ENCODE measurements at regions not wholly inside any gene's neighbourhood (a gene's known extent, or its start where the extent isn't known, plus 50 kb on each side); places are given as distances from the start of the nearest gene placed in this dataset.

DNA sequence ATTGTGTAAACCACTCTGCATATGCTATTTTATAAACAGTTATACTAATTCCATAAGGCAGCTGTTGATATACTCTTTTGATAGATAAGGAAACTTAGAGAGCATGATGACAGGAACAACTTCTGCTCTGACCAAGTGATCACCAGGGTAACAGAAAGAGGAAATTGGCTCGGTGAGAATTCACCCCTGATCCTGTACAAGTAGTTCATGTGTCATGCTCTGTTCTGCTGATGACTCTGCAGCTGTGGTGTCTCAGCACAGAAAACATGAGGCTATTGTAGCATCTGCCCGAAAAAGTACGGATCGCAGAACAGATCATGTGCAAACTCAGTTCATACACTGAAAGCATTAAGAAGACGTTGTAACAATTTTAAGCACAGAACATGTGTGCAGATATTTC, 345.0 kb downstream of the LRIG3 start:
- no peaks in the 10 kb centered on the region for H3F3A ChIP-seq (ENCODE audit: insufficient read depth, low read length)
- no peak overlapping the region for H3K9ac ChIP-seq (ENCODE audit: low read length)
- H3K36me3 ChIP-seq (ENCODE audit: insufficient read depth, low read length) = no peaks in the 10 kb centered on the region
- no peak overlapping the region for H2AFZ ChIP-seq (ENCODE audit: low read length)
- no peak overlapping the region for H3K4me2 ChIP-seq (ENCODE audit: low read length)
- no peak for TF ChIP-seq EZH2 (IDR thresholded peaks at IDR 0.05; ENCODE audit: borderline replicate concordance, low read length)
- TF ChIP-seq, protein P1, sequence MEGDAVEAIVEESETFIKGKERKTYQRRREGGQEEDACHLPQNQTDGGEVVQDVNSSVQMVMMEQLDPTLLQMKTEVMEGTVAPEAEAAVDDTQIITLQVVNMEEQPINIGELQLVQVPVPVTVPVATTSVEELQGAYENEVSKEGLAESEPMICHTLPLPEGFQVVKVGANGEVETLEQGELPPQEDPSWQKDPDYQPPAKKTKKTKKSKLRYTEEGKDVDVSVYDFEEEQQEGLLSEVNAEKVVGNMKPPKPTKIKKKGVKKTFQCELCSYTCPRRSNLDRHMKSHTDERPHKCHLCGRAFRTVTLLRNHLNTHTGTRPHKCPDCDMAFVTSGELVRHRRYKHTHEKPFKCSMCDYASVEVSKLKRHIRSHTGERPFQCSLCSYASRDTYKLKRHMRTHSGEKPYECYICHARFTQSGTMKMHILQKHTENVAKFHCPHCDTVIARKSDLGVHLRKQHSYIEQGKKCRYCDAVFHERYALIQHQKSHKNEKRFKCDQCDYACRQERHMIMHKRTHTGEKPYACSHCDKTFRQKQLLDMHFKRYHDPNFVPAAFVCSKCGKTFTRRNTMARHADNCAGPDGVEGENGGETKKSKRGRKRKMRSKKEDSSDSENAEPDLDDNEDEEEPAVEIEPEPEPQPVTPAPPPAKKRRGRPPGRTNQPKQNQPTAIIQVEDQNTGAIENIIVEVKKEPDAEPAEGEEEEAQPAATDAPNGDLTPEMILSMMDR (IDR thresholded peaks at IDR 0.05; ENCODE audit: low read length) = no peak
- no peaks in the 10 kb centered on the region for H3K4me1 ChIP-seq (ENCODE audit: insufficient read depth, low read length, severe bottlenecking)
- H3K79me2 ChIP-seq (ENCODE audit: insufficient read depth, low read length) = no peaks in the 10 kb centered on the region
- no peak overlapping the region for H3K4me3 ChIP-seq (ENCODE audit: low read depth, low read length, poor library complexity, severe bottlenecking)
- H3K9me3 ChIP-seq (ENCODE audit: low read length) = no peaks in the 10 kb centered on the region
- H3K27ac ChIP-seq (ENCODE audit: low read depth, low read length, poor library complexity, severe bottlenecking) = no peak overlapping the region
- H3K9me2 ChIP-seq (ENCODE audit: low read depth, low read length) = no peaks in the 10 kb centered on the region
- no peaks in the 10 kb centered on the region for H4K20me1 ChIP-seq (ENCODE audit: insufficient read depth, low read length)
- no peaks in the 10 kb centered on the region for H3K27me3 ChIP-seq (ENCODE audit: insufficient read depth, low read length)

DNA sequence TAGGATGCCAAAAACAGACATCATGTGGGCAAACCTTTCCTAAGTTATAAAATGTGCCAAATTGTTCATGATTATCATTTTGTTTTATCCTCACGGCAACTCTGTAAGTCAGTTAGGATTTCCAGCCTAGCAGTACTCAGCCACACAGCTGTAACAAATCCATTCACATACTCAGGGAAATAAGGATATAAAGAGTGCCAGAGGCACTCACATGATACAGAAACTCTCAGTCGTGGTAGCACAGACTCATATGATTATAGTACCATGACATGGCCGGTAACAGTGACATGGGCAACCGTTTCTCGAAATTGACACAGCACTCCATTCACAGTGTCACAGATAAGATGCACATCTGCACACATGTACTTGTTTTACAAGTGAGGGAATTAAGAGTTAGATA, 344.2 kb downstream of the LRIG3 start:
- Histone ChIP-seq H4K20me1 (ENCODE audit: insufficient read depth, low read length) (no peaks in the 10 kb centered on the region), H3K9ac (ENCODE audit: low read length) (no peak overlapping the region), H3F3A (ENCODE audit: insufficient read depth, low read length) (no peaks in the 10 kb centered on the region), H3K27ac (ENCODE audit: low read depth, low read length, poor library complexity, severe bottlenecking) (no peak overlapping the region), H3K9me3 (ENCODE audit: low read length) (no peaks in the 10 kb centered on the region), H3K4me2 (ENCODE audit: low read length) (no peak overlapping the region), H3K4me3 (ENCODE audit: low read depth, low read length, poor library complexity, severe bottlenecking) (no peak overlapping the region), H3K79me2 (ENCODE audit: insufficient read depth, low read length) (no peaks in the 10 kb centered on the region), H3K9me2 (ENCODE audit: low read depth, low read length) (no peaks in the 10 kb centered on the region), H2AFZ (ENCODE audit: low read length) (no peak overlapping the region), H3K36me3 (ENCODE audit: insufficient read depth, low read length) (no peaks in the 10 kb centered on the region), H3K27me3 (ENCODE audit: insufficient read depth, low read length) (no peaks in the 10 kb centered on the region), H3K4me1 (ENCODE audit: insufficient read depth, low read length, severe bottlenecking) (no peaks in the 10 kb centered on the region)
- no peak for TF ChIP-seq EZH2 (IDR thresholded peaks at IDR 0.05; ENCODE audit: borderline replicate concordance, low read length)
- TF ChIP-seq, protein P1 (IDR thresholded peaks at IDR 0.05; ENCODE audit: low read length) = no peak

DNA sequence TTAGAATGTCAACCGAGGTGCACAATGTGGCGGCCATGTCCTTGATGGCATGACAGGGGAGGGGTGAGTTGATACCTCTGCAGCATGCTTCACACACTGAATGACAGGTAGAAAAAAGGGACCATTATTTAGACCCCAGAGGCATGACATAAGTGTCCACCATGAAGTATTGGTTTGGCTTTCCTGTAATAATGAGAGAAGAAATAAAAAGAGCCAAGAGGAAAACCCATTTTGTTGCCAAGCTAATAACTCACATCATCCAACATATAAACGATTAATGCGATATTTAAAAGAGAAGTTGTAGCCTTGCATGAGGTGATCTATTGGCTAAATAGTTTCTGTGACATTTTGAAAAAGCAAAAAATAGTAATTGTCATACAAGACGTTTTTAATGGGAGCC, 343.4 kb downstream of the LRIG3 start:
- H3K79me2 ChIP-seq (ENCODE audit: insufficient read depth, low read length) = no peaks in the 10 kb centered on the region
- H3K4me3 ChIP-seq (ENCODE audit: low read depth, low read length, poor library complexity, severe bottlenecking) = no peak overlapping the region
- no peaks in the 10 kb centered on the region for H3K27me3 ChIP-seq (ENCODE audit: insufficient read depth, low read length)
- H3K9me3 ChIP-seq (ENCODE audit: low read length) = no peaks in the 10 kb centered on the region
- TF ChIP-seq, protein P1 (IDR thresholded peaks at IDR 0.05; ENCODE audit: low read length) = no peak
- no peak for TF ChIP-seq EZH2 (IDR thresholded peaks at IDR 0.05; ENCODE audit: borderline replicate concordance, low read length)
- no peaks in the 10 kb centered on the region for H3K9me2 ChIP-seq (ENCODE audit: low read depth, low read length)
- no peaks in the 10 kb centered on the region for H3K36me3 ChIP-seq (ENCODE audit: insufficient read depth, low read length)
- no peaks in the 10 kb centered on the region for H3K4me1 ChIP-seq (ENCODE audit: insufficient read depth, low read length, severe bottlenecking)
- no peak overlapping the region for H3K9ac ChIP-seq (ENCODE audit: low read length)
- H2AFZ ChIP-seq (ENCODE audit: low read length) = no peak overlapping the region
- no peaks in the 10 kb centered on the region for H4K20me1 ChIP-seq (ENCODE audit: insufficient read depth, low read length)
- H3K4me2 ChIP-seq (ENCODE audit: low read length) = no peak overlapping the region
- no peak overlapping the region for H3K27ac ChIP-seq (ENCODE audit: low read depth, low read length, poor library complexity, severe bottlenecking)
- no peaks in the 10 kb centered on the region for H3F3A ChIP-seq (ENCODE audit: insufficient read depth, low read length)
